ENCODE measurements at regions not wholly inside any gene's neighbourhood (a gene's known extent, or its start where the extent isn't known, plus 50 kb on each side); places are given as distances from the start of the nearest gene placed in this dataset.

GRCh38 chr2:64283641-64284361 is 139.6 kb upstream of the PELI1 start:
- Histone ChIP-seq H3K27ac (no peak overlapping the region), H3K9me3 (no peaks in the 10 kb centered on the region), H3K4me1 (peaks cover 6% of the 10 kb centered on the region), H3K4me3 (no peak overlapping the region), H3K36me3 (ENCODE audit: low read depth, missing control alignments) (no peaks in the 10 kb centered on the region), H3K27me3 (no peaks in the 10 kb centered on the region)
- no peak for TF ChIP-seq CTCF (IDR thresholded peaks at IDR 0.05)
- no peak for TF ChIP-seq POLR2A (IDR thresholded peaks at IDR 0.05)
- DNase-seq: peak; percentile 28
- WGBS, 2 donors: 58 to 60% methylated on average over 15 of the region's 15 CpGs
- intact Hi-C loops (cut with DNase I; ENCODE audit: low total_unique reads): no loop called here

- 90% methylated on average over 3 of the region's 3 CpGs for WGBS, 2 donors
- no peaks in the 10 kb centered on the region for H3K9me3 ChIP-seq
- TF ChIP-seq POLR2A (IDR thresholded peaks at IDR 0.05): no peak
- TF ChIP-seq CTCF (IDR thresholded peaks at IDR 0.05): no peak
- no peak overlapping the region for H3K4me3 ChIP-seq
- DNase-seq: no peak
- H3K36me3 ChIP-seq (ENCODE audit: low read depth, missing control alignments): no peaks in the 10 kb centered on the region
- intact Hi-C loops (cut with DNase I; ENCODE audit: low total_unique reads): no loop called here
- no peak overlapping the region for H3K27ac ChIP-seq
- H3K4me1 ChIP-seq: peaks cover 6% of the 10 kb centered on the region
- H3K27me3 ChIP-seq: no peaks in the 10 kb centered on the region
Observed at GRCh38 chr2:64284751-64285150, 140.5 kb upstream of the PELI1 start.

GRCh38 chr2:64287202-64287740 is 143.1 kb upstream of the PELI1 start:
- H3K27me3 ChIP-seq: no peaks in the 10 kb centered on the region
- no peak for DNase-seq
- no peak overlapping the region for H3K4me3 ChIP-seq
- H3K36me3 ChIP-seq (ENCODE audit: low read depth, missing control alignments): no peaks in the 10 kb centered on the region
- H3K9me3 ChIP-seq: no peaks in the 10 kb centered on the region
- peaks cover 6% of the 10 kb centered on the region for H3K4me1 ChIP-seq
- H3K27ac ChIP-seq: no peak overlapping the region
- no peak for TF ChIP-seq POLR2A (IDR thresholded peaks at IDR 0.05)
- TF ChIP-seq CTCF (IDR thresholded peaks at IDR 0.05): no peak
- intact Hi-C loops (cut with DNase I; ENCODE audit: low total_unique reads): no loop called here
- 92% methylated on average over 5 of the region's 5 CpGs for WGBS, 2 donors

GRCh38 chr2:64288321-64289193 is 144.3 kb upstream of the PELI1 start:
- no peaks in the 10 kb centered on the region for H3K27me3 ChIP-seq
- no peaks in the 10 kb centered on the region for H3K36me3 ChIP-seq (ENCODE audit: low read depth, missing control alignments)
- intact Hi-C loops (cut with DNase I; ENCODE audit: low total_unique reads): no loop called here
- 61 to 67% methylated on average over 13 of the region's 13 CpGs for WGBS, 2 donors
- no peak for DNase-seq
- TF ChIP-seq POLR2A (IDR thresholded peaks at IDR 0.05) (no peak), CTCF (IDR thresholded peaks at IDR 0.05) (no peak)
- no peaks in the 10 kb centered on the region for H3K9me3 ChIP-seq
- H3K27ac ChIP-seq: no peak overlapping the region
- H3K4me1 ChIP-seq: peaks cover 6% of the 10 kb centered on the region
- H3K4me3 ChIP-seq: no peak overlapping the region
